K562 (cell line): ENCODE measurements at regions not wholly inside any gene's neighbourhood (a gene's known extent, or its start where the extent isn't known, plus 50 kb on each side); places are given as distances from the start of the nearest gene placed in this dataset.
A peak's percentile ranks its signal among the peaks of the same experiment; 100 is the strongest.

Source experiments
- FOXK2 ChIP-seq, 2 experiments: fragments of 450-650 bp; IDR thresholded peaks in 1 of 2; conservative IDR thresholded peaks in 1 of 2; 2 replicates each; pipeline ENCODE4 v1.6.1; 2016; ENCODE audit warnings: low read depth in 2 of 2, mild to moderate bottlenecking in 1 of 2
- RCOR1 ChIP-seq, 2 experiments: IDR thresholded peaks; 2 replicates each; pipeline ENCODE4 v1.6.1; 2012; ENCODE audit warnings: low read depth in 2 of 2, low read length in 2 of 2, borderline replicate concordance in 1 of 2, improper control_type of control experiment in 1 of 2
- RFX1 ChIP-seq: fragments of 450-650 bp; IDR thresholded peaks from 2 replicates; pipeline ENCODE4 v1.6.1; 2016; ENCODE audit warnings: mild to moderate bottlenecking, moderate library complexity
- TF ChIP-seq, protein P1 (sequence below): fragments of 450-650 bp; IDR thresholded peaks from 2 replicates; pipeline ENCODE4 v1.6.1; 2016; ENCODE audit warnings: borderline replicate concordance
- TF ChIP-seq, protein P2 (sequence below): IDR thresholded peaks from 2 replicates; pipeline ENCODE4 v1.6.1; 2011; ENCODE audit warnings: borderline replicate concordance, low read depth, mild to moderate bottlenecking, moderate library complexity, low read length; ENCODE audit not compliant: insufficient read depth, poor library complexity, severe bottlenecking
- TF ChIP-seq, protein P3 (sequence below): fragments of 450-650 bp; IDR thresholded peaks from 2 replicates; pipeline ENCODE4 v1.6.1; 2016; ENCODE audit warnings: mild to moderate bottlenecking, moderate library complexity
- TF ChIP-seq, protein P4 (sequence below): fragments of 250-450 bp; sonication (Bioruptor Pico); IDR thresholded peaks from 2 replicates; pipeline ENCODE4 v1.4.0; 2020; ENCODE audit warnings: mild to moderate bottlenecking, moderate library complexity

DNA sequence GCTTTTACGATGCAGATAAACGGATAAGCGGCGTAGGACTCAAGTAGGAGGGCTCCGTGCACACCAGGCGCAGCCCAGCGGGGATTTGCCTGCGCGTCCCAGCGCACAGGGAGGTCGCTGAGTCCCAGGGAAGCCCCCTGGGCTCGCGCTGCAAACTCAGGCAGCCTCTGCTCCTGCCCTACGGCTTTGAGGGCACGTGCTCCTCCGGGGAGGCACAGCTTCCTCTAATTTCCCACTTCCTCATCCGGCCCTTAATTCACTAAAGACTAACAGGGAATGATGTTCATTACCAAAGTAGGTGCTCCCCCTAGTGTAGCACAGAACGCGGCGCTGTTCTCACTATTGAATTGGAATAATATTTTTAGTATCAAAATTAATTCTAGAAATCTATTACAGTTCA, 825.4 kb downstream of the KCNJ18 start (continued):
- TF ChIP-seq, protein P1, sequence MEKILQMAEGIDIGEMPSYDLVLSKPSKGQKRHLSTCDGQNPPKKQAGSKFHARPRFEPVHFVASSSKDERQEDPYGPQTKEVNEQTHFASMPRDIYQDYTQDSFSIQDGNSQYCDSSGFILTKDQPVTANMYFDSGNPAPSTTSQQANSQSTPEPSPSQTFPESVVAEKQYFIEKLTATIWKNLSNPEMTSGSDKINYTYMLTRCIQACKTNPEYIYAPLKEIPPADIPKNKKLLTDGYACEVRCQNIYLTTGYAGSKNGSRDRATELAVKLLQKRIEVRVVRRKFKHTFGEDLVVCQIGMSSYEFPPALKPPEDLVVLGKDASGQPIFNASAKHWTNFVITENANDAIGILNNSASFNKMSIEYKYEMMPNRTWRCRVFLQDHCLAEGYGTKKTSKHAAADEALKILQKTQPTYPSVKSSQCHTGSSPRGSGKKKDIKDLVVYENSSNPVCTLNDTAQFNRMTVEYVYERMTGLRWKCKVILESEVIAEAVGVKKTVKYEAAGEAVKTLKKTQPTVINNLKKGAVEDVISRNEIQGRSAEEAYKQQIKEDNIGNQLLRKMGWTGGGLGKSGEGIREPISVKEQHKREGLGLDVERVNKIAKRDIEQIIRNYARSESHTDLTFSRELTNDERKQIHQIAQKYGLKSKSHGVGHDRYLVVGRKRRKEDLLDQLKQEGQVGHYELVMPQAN = no peak
- TF ChIP-seq, protein P2, sequence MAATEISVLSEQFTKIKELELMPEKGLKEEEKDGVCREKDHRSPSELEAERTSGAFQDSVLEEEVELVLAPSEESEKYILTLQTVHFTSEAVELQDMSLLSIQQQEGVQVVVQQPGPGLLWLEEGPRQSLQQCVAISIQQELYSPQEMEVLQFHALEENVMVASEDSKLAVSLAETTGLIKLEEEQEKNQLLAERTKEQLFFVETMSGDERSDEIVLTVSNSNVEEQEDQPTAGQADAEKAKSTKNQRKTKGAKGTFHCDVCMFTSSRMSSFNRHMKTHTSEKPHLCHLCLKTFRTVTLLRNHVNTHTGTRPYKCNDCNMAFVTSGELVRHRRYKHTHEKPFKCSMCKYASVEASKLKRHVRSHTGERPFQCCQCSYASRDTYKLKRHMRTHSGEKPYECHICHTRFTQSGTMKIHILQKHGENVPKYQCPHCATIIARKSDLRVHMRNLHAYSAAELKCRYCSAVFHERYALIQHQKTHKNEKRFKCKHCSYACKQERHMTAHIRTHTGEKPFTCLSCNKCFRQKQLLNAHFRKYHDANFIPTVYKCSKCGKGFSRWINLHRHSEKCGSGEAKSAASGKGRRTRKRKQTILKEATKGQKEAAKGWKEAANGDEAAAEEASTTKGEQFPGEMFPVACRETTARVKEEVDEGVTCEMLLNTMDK = no peak
- TF ChIP-seq, protein P3, sequence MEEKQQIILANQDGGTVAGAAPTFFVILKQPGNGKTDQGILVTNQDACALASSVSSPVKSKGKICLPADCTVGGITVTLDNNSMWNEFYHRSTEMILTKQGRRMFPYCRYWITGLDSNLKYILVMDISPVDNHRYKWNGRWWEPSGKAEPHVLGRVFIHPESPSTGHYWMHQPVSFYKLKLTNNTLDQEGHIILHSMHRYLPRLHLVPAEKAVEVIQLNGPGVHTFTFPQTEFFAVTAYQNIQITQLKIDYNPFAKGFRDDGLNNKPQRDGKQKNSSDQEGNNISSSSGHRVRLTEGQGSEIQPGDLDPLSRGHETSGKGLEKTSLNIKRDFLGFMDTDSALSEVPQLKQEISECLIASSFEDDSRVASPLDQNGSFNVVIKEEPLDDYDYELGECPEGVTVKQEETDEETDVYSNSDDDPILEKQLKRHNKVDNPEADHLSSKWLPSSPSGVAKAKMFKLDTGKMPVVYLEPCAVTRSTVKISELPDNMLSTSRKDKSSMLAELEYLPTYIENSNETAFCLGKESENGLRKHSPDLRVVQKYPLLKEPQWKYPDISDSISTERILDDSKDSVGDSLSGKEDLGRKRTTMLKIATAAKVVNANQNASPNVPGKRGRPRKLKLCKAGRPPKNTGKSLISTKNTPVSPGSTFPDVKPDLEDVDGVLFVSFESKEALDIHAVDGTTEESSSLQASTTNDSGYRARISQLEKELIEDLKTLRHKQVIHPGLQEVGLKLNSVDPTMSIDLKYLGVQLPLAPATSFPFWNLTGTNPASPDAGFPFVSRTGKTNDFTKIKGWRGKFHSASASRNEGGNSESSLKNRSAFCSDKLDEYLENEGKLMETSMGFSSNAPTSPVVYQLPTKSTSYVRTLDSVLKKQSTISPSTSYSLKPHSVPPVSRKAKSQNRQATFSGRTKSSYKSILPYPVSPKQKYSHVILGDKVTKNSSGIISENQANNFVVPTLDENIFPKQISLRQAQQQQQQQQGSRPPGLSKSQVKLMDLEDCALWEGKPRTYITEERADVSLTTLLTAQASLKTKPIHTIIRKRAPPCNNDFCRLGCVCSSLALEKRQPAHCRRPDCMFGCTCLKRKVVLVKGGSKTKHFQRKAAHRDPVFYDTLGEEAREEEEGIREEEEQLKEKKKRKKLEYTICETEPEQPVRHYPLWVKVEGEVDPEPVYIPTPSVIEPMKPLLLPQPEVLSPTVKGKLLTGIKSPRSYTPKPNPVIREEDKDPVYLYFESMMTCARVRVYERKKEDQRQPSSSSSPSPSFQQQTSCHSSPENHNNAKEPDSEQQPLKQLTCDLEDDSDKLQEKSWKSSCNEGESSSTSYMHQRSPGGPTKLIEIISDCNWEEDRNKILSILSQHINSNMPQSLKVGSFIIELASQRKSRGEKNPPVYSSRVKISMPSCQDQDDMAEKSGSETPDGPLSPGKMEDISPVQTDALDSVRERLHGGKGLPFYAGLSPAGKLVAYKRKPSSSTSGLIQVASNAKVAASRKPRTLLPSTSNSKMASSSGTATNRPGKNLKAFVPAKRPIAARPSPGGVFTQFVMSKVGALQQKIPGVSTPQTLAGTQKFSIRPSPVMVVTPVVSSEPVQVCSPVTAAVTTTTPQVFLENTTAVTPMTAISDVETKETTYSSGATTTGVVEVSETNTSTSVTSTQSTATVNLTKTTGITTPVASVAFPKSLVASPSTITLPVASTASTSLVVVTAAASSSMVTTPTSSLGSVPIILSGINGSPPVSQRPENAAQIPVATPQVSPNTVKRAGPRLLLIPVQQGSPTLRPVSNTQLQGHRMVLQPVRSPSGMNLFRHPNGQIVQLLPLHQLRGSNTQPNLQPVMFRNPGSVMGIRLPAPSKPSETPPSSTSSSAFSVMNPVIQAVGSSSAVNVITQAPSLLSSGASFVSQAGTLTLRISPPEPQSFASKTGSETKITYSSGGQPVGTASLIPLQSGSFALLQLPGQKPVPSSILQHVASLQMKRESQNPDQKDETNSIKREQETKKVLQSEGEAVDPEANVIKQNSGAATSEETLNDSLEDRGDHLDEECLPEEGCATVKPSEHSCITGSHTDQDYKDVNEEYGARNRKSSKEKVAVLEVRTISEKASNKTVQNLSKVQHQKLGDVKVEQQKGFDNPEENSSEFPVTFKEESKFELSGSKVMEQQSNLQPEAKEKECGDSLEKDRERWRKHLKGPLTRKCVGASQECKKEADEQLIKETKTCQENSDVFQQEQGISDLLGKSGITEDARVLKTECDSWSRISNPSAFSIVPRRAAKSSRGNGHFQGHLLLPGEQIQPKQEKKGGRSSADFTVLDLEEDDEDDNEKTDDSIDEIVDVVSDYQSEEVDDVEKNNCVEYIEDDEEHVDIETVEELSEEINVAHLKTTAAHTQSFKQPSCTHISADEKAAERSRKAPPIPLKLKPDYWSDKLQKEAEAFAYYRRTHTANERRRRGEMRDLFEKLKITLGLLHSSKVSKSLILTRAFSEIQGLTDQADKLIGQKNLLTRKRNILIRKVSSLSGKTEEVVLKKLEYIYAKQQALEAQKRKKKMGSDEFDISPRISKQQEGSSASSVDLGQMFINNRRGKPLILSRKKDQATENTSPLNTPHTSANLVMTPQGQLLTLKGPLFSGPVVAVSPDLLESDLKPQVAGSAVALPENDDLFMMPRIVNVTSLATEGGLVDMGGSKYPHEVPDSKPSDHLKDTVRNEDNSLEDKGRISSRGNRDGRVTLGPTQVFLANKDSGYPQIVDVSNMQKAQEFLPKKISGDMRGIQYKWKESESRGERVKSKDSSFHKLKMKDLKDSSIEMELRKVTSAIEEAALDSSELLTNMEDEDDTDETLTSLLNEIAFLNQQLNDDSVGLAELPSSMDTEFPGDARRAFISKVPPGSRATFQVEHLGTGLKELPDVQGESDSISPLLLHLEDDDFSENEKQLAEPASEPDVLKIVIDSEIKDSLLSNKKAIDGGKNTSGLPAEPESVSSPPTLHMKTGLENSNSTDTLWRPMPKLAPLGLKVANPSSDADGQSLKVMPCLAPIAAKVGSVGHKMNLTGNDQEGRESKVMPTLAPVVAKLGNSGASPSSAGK = peak; percentile 73
- no peak for TF ChIP-seq RFX1
- TF ChIP-seq RCOR1 (IDR thresholded peaks at IDR 0.05; ENCODE audit: borderline replicate concordance in 1 of 2, low read depth in 2 of 2, low read length in 2 of 2) = no peak
- TF ChIP-seq FOXK2 (conservative IDR thresholded peaks at IDR 0.05 in 1 of 2, IDR thresholded peaks at IDR 0.05 in 1 of 2; ENCODE audit: low read depth in 2 of 2) = no peak
- TF ChIP-seq, protein P4, sequence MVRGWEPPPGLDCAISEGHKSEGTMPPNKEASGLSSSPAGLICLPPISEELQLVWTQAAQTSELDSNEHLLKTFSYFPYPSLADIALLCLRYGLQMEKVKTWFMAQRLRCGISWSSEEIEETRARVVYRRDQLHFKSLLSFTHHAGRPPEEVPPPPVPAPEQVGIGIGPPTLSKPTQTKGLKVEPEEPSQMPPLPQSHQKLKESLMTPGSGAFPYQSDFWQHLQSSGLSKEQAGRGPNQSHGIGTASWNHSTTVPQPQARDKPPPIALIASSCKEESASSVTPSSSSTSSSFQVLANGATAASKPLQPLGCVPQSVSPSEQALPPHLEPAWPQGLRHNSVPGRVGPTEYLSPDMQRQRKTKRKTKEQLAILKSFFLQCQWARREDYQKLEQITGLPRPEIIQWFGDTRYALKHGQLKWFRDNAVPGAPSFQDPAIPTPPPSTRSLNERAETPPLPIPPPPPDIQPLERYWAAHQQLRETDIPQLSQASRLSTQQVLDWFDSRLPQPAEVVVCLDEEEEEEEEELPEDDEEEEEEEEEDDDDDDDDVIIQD (CRISPR knock-in tag) = no peak
